GM12878 (cell line): ENCODE measurements at regions not wholly inside any gene's neighbourhood (a gene's known extent, or its start where the extent isn't known, plus 50 kb on each side); places are given as distances from the start of the nearest gene placed in this dataset.

Experiments
- ATAC-seq: fragments of 200-7000 bp; cut with Tn5 transposase; 3 replicates; pipeline ENCODE4 v1.9.1; 2020; ENCODE audit warnings: mild to moderate bottlenecking, moderate library complexity
- BruUV-seq: library from RNA; stranded (reverse); fragments of 400-500 nt; replicated peaks from 2 replicates; lab custom pipeline; 2021; lab: Mats Ljungman, UMichigan
- CTCF ChIA-PET: fragments of 300-600 bp; sonication (Branson Sonifier 250); formaldehyde crosslinking; extraction: SDS; loops from one replicate; lab custom pipeline; 2021; ENCODE audit warnings: inconsistent platforms; lab: Yijun Ruan, JAX
- POLR2A ChIA-PET: fragments of 350-600 bp; formaldehyde crosslinking; extraction: SDS; loops from one replicate; lab custom pipeline; 2021; ENCODE audit warnings: inconsistent platforms; lab: Charles Lee
- RAD21 ChIA-PET: fragments of 300-600 bp; sonication (Branson Sonifier 250); formaldehyde crosslinking; loops from one replicate; lab custom pipeline; 2023; ENCODE audit warnings: antibody characterized with exemption; ENCODE audit not compliant: unreplicated experiment; lab: Charles Lee
- SMC1A ChIA-PET: fragments of 300-600 bp; sonication (Branson Sonifier 250); formaldehyde crosslinking; loops from one replicate; lab custom pipeline; 2023; ENCODE audit not compliant: unreplicated experiment, uncharacterized antibody; lab: Charles Lee
- DNase-seq: peaks from one replicate; pipeline ENCODE4 v3.0.0-alpha.2; 2011; ENCODE audit warnings: low read depth, low spot score
- FAIRE-seq: peaks from 3 replicates; lab custom pipeline; 2011; peaks lifted over from hg19 to GRCh38; lab: Jason Lieb, UNC
- H2AFZ ChIP-seq: 2 replicates; pipeline ENCODE4 v1.6.0; 2011; ENCODE audit warnings: low read depth, low read length, control low read depth; ENCODE audit not compliant: control insufficient read depth
- H3K27ac ChIP-seq: 2 replicates; pipeline ENCODE4 v1.5.1; 2011; ENCODE audit warnings: control low read depth; ENCODE audit not compliant: control insufficient read depth, insufficient read depth
- H3K27me3 ChIP-seq, 2 experiments: replicated peaks in 1 of 2; 2 replicates each; pipeline versions ENCODE4 v1.6.0 to v1.6.1; 2011; ENCODE audit warnings: low read length in 1 of 2; ENCODE audit not compliant: control insufficient read depth in 2 of 2, insufficient read depth in 2 of 2
- H3K36me3 ChIP-seq, 2 experiments: 2 replicates each; pipeline ENCODE4 v1.5.1; 2011; ENCODE audit warnings: low read length in 1 of 2; ENCODE audit not compliant: control insufficient read depth in 2 of 2, insufficient read depth in 2 of 2
- H3K4me1 ChIP-seq: 2 replicates; pipeline ENCODE4 v1.6.1; 2011; ENCODE audit warnings: mild to moderate bottlenecking, low read length, moderate library complexity, mixed read lengths; ENCODE audit not compliant: control insufficient read depth, insufficient read depth
- H3K4me2 ChIP-seq: 2 replicates; pipeline ENCODE4 v1.6.0; 2011; ENCODE audit warnings: control low read depth; ENCODE audit not compliant: control insufficient read depth, insufficient read depth
- H3K4me3 ChIP-seq: fragments of 200-600 bp; sonication (generic); 2 replicates; pipeline ENCODE4 v1.5.1; 2016
- H3K79me2 ChIP-seq: 2 replicates; pipeline ENCODE4 v1.6.0; 2011; ENCODE audit warnings: low read length; ENCODE audit not compliant: control insufficient read depth, insufficient read depth
- H3K9ac ChIP-seq: 2 replicates; pipeline ENCODE4 v1.8.0; 2011; ENCODE audit warnings: low read length, control low read depth, mixed read lengths; ENCODE audit not compliant: control insufficient read depth, insufficient read depth
- H3K9me3 ChIP-seq: replicated peaks from 3 replicates; pipeline ENCODE4 v1.5.1; 2011; ENCODE audit warnings: mild to moderate bottlenecking, low read length; ENCODE audit not compliant: control insufficient read depth, insufficient read depth
- H4K20me1 ChIP-seq: 2 replicates; pipeline ENCODE4 v1.6.0; 2011; ENCODE audit not compliant: control insufficient read depth, insufficient read depth
- ASH2L ChIP-seq: fragments of 300-600, 200-600 bp; sonication (generic); IDR thresholded peaks from 2 replicates; pipeline ENCODE4 v1.6.1; 2017; ENCODE audit warnings: low read depth, mild to moderate bottlenecking, borderline replicate concordance
- BHLHE40 ChIP-seq, 2 experiments: fragments of 450-650 bp in 1 of 2; IDR thresholded peaks; 2 replicates each; pipeline ENCODE4 v1.6.1; 2011 to 2017; ENCODE audit warnings: low read depth in 2 of 2, borderline replicate concordance in 1 of 2, improper control_type of control experiment in 1 of 2, low read length in 1 of 2, mild to moderate bottlenecking in 1 of 2
- CHD2 ChIP-seq: IDR thresholded peaks from 2 replicates; pipeline ENCODE4 v1.6.1; 2011; ENCODE audit warnings: low read depth, low read length, improper control_type of control experiment, borderline replicate concordance
- CREM ChIP-seq: IDR thresholded peaks from 2 replicates; pipeline ENCODE4 v1.6.1; 2014; ENCODE audit warnings: antibody characterized with exemption, low read depth
- NR2F1 ChIP-seq: fragments of 450-650 bp; conservative IDR thresholded peaks from 2 replicates; pipeline ENCODE4 v1.6.1; 2017; ENCODE audit warnings: mild to moderate bottlenecking
- RAD21 ChIP-seq: IDR thresholded peaks from 2 replicates; pipeline ENCODE4 v1.6.1; 2011; ENCODE audit warnings: mild to moderate bottlenecking, low read depth, low read length, moderate library complexity; ENCODE audit not compliant: insufficient read depth
- SREBF2 ChIP-seq: IDR thresholded peaks from 2 replicates; pipeline ENCODE4 v1.6.1; 2012; ENCODE audit warnings: mild to moderate bottlenecking, low read length
- TBL1XR1 ChIP-seq: IDR thresholded peaks from 2 replicates; pipeline ENCODE4 v1.6.1; 2012; ENCODE audit warnings: low read depth, low read length, improper control_type of control experiment
- ZNF24 ChIP-seq: fragments of 450-650 bp; IDR thresholded peaks from 2 replicates; pipeline ENCODE4 v1.6.1; 2017; ENCODE audit warnings: antibody characterized with exemption, mild to moderate bottlenecking
- in situ Hi-C: fragments of 300-500 bp; cut with MboI; formaldehyde crosslinking; loops from 9 replicates; pipeline ENCODE4 v1.14.3; 2018; ENCODE audit warnings: mixed read lengths
- intact Hi-C: fragments of 100-400 bp; cut with micrococcal nuclease; formaldehyde crosslinking; loops from one replicate; pipeline ENCODE4 v1.14.2; 2022; ENCODE audit not compliant: unreplicated experiment
- TF ChIP-seq, protein P1 (sequence below): fragments of 450-650 bp; formaldehyde crosslinking; IDR thresholded peaks from 2 replicates; pipeline ENCODE4 v1.4.0; 2020; ENCODE audit warnings: mild to moderate bottlenecking, moderate library complexity
- TF ChIP-seq, protein P2 (sequence below): fragments of 150-350 bp; IDR thresholded peaks from 2 replicates; pipeline ENCODE4 v1.6.1; 2016; ENCODE audit warnings: low read depth, low read length
- TF ChIP-seq, protein P3 (sequence below): IDR thresholded peaks from 2 replicates; pipeline ENCODE4 v1.6.1; 2012; ENCODE audit warnings: mild to moderate bottlenecking, low read depth, low read length

DNA sequence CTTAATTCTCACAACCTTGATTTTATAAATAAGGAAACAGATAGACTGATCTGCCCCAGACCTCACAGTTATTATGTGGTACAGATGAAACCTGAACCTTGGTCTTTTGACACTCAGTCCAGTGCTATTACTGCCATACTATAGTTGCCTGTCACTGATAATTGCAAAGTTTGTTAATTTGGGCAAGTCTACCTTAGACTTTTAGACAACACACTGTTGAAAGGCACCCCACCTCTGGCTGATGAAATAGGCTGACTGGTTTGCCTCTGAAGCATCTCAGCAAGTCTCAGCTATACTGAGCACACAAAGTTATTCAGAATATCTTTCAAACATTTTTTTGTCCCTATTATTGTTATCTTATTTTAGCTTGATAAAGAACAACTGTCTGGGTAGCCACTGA, 53.1 kb upstream of the MAP4 start:
- no peak overlapping the region for H3K4me3 ChIP-seq
- no peak overlapping the region for H2AFZ ChIP-seq
- no peak overlapping the region for H3K9ac ChIP-seq
- no peak for DNase-seq
- no peak for FAIRE-seq
- intact Hi-C loops (no loop called here), in situ Hi-C loops (no loop called here)
- H3K9me3 ChIP-seq = no peaks in the 10 kb centered on the region
- ChIA-PET RAD21 (interaction anchor here (1.0 kb wide), 1 partner anchor 82 kb away, joined by 3 read pairs; no protein-coding TSS in a partner anchor), POLR2A (no interaction called here), SMC1A (no interaction called here)
- no peak overlapping the region for H3K4me2 ChIP-seq
- no peaks in the 10 kb centered on the region for H3K4me1 ChIP-seq
- H3K79me2 ChIP-seq = peaks cover 58% of the 10 kb centered on the region
- no peaks in the 10 kb centered on the region for H4K20me1 ChIP-seq
- ATAC-seq = no peak
- BruUV-seq = no TSS peak
- H3K27me3 ChIP-seq = no peaks in the 10 kb centered on the region
- no peak overlapping the region for H3K27ac ChIP-seq
- H3K36me3 ChIP-seq = no peaks in the 10 kb centered on the region; a peak in 3 of 4 replicates
- TF ChIP-seq, protein P1, sequence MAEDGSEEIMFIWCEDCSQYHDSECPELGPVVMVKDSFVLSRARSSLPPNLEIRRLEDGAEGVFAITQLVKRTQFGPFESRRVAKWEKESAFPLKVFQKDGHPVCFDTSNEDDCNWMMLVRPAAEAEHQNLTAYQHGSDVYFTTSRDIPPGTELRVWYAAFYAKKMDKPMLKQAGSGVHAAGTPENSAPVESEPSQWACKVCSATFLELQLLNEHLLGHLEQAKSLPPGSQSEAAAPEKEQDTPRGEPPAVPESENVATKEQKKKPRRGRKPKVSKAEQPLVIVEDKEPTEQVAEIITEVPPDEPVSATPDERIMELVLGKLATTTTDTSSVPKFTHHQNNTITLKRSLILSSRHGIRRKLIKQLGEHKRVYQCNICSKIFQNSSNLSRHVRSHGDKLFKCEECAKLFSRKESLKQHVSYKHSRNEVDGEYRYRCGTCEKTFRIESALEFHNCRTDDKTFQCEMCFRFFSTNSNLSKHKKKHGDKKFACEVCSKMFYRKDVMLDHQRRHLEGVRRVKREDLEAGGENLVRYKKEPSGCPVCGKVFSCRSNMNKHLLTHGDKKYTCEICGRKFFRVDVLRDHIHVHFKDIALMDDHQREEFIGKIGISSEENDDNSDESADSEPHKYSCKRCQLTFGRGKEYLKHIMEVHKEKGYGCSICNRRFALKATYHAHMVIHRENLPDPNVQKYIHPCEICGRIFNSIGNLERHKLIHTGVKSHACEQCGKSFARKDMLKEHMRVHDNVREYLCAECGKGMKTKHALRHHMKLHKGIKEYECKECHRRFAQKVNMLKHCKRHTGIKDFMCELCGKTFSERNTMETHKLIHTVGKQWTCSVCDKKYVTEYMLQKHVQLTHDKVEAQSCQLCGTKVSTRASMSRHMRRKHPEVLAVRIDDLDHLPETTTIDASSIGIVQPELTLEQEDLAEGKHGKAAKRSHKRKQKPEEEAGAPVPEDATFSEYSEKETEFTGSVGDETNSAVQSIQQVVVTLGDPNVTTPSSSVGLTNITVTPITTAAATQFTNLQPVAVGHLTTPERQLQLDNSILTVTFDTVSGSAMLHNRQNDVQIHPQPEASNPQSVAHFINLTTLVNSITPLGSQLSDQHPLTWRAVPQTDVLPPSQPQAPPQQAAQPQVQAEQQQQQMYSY = no peak
- TF ChIP-seq ASH2L (no peak), RAD21 (no peak), ZNF24 (no peak), BHLHE40 (IDR thresholded peaks at IDR 0.05; ENCODE audit: borderline replicate concordance in 1 of 2, low read depth in 2 of 2, low read length in 1 of 2) (no peak), NR2F1 (no peak), SREBF2 (no peak), CHD2 (no peak), CREM (no peak), TBL1XR1 (no peak)
- TF ChIP-seq, protein P2, sequence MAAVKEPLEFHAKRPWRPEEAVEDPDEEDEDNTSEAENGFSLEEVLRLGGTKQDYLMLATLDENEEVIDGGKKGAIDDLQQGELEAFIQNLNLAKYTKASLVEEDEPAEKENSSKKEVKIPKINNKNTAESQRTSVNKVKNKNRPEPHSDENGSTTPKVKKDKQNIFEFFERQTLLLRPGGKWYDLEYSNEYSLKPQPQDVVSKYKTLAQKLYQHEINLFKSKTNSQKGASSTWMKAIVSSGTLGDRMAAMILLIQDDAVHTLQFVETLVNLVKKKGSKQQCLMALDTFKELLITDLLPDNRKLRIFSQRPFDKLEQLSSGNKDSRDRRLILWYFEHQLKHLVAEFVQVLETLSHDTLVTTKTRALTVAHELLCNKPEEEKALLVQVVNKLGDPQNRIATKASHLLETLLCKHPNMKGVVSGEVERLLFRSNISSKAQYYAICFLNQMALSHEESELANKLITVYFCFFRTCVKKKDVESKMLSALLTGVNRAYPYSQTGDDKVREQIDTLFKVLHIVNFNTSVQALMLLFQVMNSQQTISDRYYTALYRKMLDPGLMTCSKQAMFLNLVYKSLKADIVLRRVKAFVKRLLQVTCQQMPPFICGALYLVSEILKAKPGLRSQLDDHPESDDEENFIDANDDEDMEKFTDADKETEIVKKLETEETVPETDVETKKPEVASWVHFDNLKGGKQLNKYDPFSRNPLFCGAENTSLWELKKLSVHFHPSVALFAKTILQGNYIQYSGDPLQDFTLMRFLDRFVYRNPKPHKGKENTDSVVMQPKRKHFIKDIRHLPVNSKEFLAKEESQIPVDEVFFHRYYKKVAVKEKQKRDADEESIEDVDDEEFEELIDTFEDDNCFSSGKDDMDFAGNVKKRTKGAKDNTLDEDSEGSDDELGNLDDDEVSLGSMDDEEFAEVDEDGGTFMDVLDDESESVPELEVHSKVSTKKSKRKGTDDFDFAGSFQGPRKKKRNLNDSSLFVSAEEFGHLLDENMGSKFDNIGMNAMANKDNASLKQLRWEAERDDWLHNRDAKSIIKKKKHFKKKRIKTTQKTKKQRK = no peak
- TF ChIP-seq, protein P3, sequence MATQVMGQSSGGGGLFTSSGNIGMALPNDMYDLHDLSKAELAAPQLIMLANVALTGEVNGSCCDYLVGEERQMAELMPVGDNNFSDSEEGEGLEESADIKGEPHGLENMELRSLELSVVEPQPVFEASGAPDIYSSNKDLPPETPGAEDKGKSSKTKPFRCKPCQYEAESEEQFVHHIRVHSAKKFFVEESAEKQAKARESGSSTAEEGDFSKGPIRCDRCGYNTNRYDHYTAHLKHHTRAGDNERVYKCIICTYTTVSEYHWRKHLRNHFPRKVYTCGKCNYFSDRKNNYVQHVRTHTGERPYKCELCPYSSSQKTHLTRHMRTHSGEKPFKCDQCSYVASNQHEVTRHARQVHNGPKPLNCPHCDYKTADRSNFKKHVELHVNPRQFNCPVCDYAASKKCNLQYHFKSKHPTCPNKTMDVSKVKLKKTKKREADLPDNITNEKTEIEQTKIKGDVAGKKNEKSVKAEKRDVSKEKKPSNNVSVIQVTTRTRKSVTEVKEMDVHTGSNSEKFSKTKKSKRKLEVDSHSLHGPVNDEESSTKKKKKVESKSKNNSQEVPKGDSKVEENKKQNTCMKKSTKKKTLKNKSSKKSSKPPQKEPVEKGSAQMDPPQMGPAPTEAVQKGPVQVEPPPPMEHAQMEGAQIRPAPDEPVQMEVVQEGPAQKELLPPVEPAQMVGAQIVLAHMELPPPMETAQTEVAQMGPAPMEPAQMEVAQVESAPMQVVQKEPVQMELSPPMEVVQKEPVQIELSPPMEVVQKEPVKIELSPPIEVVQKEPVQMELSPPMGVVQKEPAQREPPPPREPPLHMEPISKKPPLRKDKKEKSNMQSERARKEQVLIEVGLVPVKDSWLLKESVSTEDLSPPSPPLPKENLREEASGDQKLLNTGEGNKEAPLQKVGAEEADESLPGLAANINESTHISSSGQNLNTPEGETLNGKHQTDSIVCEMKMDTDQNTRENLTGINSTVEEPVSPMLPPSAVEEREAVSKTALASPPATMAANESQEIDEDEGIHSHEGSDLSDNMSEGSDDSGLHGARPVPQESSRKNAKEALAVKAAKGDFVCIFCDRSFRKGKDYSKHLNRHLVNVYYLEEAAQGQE = no peak
- TF ChIP-seq, all 136 proteins: peak for 0
- CTCF ChIA-PET = interaction anchor here (0.6 to 1.0 kb wide), 3 partner anchors 15 to 438 kb away, joined by 3 read pairs; no protein-coding TSS in a partner anchor
